ENCODE measurements at regions not wholly inside any gene's neighbourhood (a gene's known extent, or its start where the extent isn't known, plus 50 kb on each side); places are given as distances from the start of the nearest gene placed in this dataset.

- TF ChIP-seq FOSL1 (IDR thresholded peaks at IDR 0.05; ENCODE audit: insufficient read depth, low read depth, low read length) (no peak), RFX5 (IDR thresholded peaks at IDR 0.05; ENCODE audit: borderline replicate concordance, low read depth, low read length) (no peak)
Observed at GRCh38 chr13:21759463-21759862, 88.6 kb downstream of the FGF9 start.
